ENCODE measurements at regions not wholly inside any gene's neighbourhood (a gene's known extent, or its start where the extent isn't known, plus 50 kb on each side); places are given as distances from the start of the nearest gene placed in this dataset.

DNA sequence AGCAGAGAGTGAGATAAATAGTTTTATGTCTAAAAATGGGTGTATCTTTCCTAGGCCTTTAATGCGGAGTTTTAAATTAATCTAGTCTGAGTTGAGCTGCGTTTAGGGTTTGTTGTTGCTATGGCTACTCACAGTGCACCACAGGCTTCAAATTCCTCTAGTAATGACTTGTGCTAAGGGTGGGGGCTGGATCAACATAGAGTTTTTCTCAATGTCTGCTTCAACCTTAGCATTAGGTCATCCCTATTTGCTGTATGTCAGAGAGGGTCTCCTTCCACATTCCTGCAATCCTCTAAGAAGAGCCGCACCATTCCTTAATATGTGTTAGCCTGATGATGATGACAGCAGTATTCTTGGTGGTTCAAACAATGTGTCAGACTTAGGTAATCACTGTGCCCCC is 465.6 kb upstream of the KIF2A start:
- Histone ChIP-seq H3K56ac (replicated peaks; ENCODE audit: insufficient read length, low read depth, low read length) (no peak overlapping the region), H3K9me3 (ENCODE audit: insufficient read depth in 2 of 2, low read depth in 1 of 2, low read length in 1 of 2) (no peaks in the 10 kb centered on the region), H3K27ac (ENCODE audit: low read depth, low read length) (no peak overlapping the region), H3K4me1 (replicated peaks in 1 of 4; ENCODE audit: control insufficient read depth in 3 of 4, insufficient read depth in 4 of 4, low read length in 3 of 4) (no peaks in the 10 kb centered on the region), H3K18ac (ENCODE audit: extremely low read depth, low read length) (no peak overlapping the region), H4K8ac (ENCODE audit: extremely low read depth, insufficient read depth, low read length) (no peak overlapping the region), H2BK15ac (ENCODE audit: low read length) (no peak overlapping the region), H4K20me1 (replicated peaks in 1 of 2; ENCODE audit: control insufficient read depth in 1 of 2, insufficient read depth in 2 of 2, low read length in 2 of 2) (no peaks in the 10 kb centered on the region), H3K27me3 (replicated peaks in 1 of 4; ENCODE audit: control insufficient read depth in 3 of 4, extremely low read depth in 1 of 4, insufficient read depth in 3 of 4, low read length in 3 of 4) (no peaks in the 10 kb centered on the region), H3K14ac (ENCODE audit: insufficient read length) (no peak overlapping the region), H3K4ac (replicated peaks; ENCODE audit: insufficient read length, low read depth, low read length) (no peak overlapping the region), H3K23ac (ENCODE audit: insufficient read length) (no peak overlapping the region), H4K5ac (ENCODE audit: insufficient read length, low read depth, low read length) (no peak overlapping the region), H2BK120ac (replicated peaks; ENCODE audit: low read depth, low read length) (no peak overlapping the region), H4K91ac (replicated peaks; ENCODE audit: insufficient read length, low read length) (no peak overlapping the region), H2BK5ac (ENCODE audit: low read depth, low read length) (no peak overlapping the region), H3K36me3 (ENCODE audit: control insufficient read depth in 2 of 4, insufficient read depth in 4 of 4, low read length in 3 of 4) (no peaks in the 10 kb centered on the region), H3K79me2 (ENCODE audit: control insufficient read depth in 1 of 2, insufficient read depth in 2 of 2, low read length in 2 of 2) (no peaks in the 10 kb centered on the region), H2BK20ac (ENCODE audit: low read length) (no peak overlapping the region), H2AK5ac (ENCODE audit: low read depth, low read length) (no peak overlapping the region), H3K4me3 (ENCODE audit: extremely low read depth in 1 of 4, insufficient read depth in 2 of 4, low read depth in 3 of 4, low read length in 4 of 4) (no peak overlapping the region), H2BK12ac (ENCODE audit: low read depth, low read length) (no peak overlapping the region), H3K4me2 (ENCODE audit: insufficient read depth in 1 of 2, low read depth in 2 of 2, low read length in 2 of 2) (no peak overlapping the region), H3K9ac (replicated peaks in 1 of 4; ENCODE audit: extremely low read depth in 1 of 4, low read depth in 3 of 4, low read length in 3 of 4) (no peak overlapping the region), H3K79me1 (ENCODE audit: low read depth, low read length) (no peaks in the 10 kb centered on the region), H3K23me2 (ENCODE audit: low read depth, low read length) (no peaks in the 10 kb centered on the region), H2AFZ (ENCODE audit: low read length) (no peak overlapping the region)
- CTCF ChIA-PET (ENCODE audit: partially characterized antibody): interaction anchor here (0.6 kb wide), 1 partner anchor 181 kb away, joined by 4 read pairs; no protein-coding TSS in a partner anchor
- 87% methylated on average over 3 of the region's 3 CpGs; no CpG with 5 or more reads in 1 of the 2 experiments for WGBS, 2 experiments (ENCODE audit: extremely low coverage in 1 of 2, insufficient coverage in 1 of 2, insufficient read length in 1 of 2, insufficient replicate concordance in 2 of 2, low coverage in 1 of 2, low lambda C conversion rate in 2 of 2, missing lambda C conversion rate in 1 of 2)
- FAIRE-seq: peak; percentile 48
- POLR2A ChIA-PET (ENCODE audit: partially characterized antibody): no interaction called here
- no peak for DNase-seq (ENCODE audit: low read depth in 1 of 2, low spot score in 2 of 2)
- 0 out of 3 replicates have a peak, but pooled peaks of 1 of the 2 experiments have one; percentile 32 for TF ChIP-seq EP300 (IDR thresholded peaks at IDR 0.05; ENCODE audit: borderline replicate concordance in 1 of 2, low read depth in 2 of 2, low read length in 2 of 2)
- no peak for TF ChIP-seq FOSL1 (IDR thresholded peaks at IDR 0.05; ENCODE audit: insufficient read depth, low read depth, low read length)
- TF ChIP-seq SP1 (IDR thresholded peaks at IDR 0.05; ENCODE audit: low read depth, low read length): 0 out of 2 replicates have a peak, but pooled peaks have one; percentile 11
